Endometrial microvascular endothelial cells (primary cell): ENCODE measurements at regions not wholly inside any gene's neighbourhood (a gene's known extent, or its start where the extent isn't known, plus 50 kb on each side); places are given as distances from the start of the nearest gene placed in this dataset.

Experiments
- in situ Hi-C: cut with HindIII; loops from 2 replicates; pipeline ENCODE4 v1.10.0; 2017; ENCODE audit warnings: low sequenced_read_pairs, low pct_unique_long_range_greater_than_20kb; ENCODE audit errors: inconsistent ontology term

GRCh38 chr3:178318941-178319816, 217.1 kb upstream of the KCNMB2 start:
- in situ Hi-C loops = no loop called here

- in situ Hi-C loops = loop anchor here (10.0 kb wide), 1 partner anchor 496 kb away; no protein-coding TSS in a partner anchor
Measured at GRCh38 chr3:178320456-178321351, 215.5 kb upstream of the KCNMB2 start.

- in situ Hi-C loops = loop anchor here (10.0 kb wide), 1 partner anchor 500 kb away; no protein-coding TSS in a partner anchor
Measured at GRCh38 chr3:178324356-178324755, 211.9 kb upstream of the KCNMB2 start.

GRCh38 chr3:178325330-178325729, 210.9 kb upstream of the KCNMB2 start:
- in situ Hi-C loops = loop anchor here (10.0 to 25.0 kb wide), 2 partner anchors 501 to 1138 kb away; partner anchors contain the start of gene TBL1XR1

GRCh38 chr3:178329936-178330335, 206.3 kb upstream of the KCNMB2 start:
- in situ Hi-C loops = loop anchor here (10.0 to 25.0 kb wide), 2 partner anchors 505 to 1143 kb away; partner anchors contain the start of gene TBL1XR1

- in situ Hi-C loops = loop anchor here (25.0 kb wide), 1 partner anchor 1147 kb away; the partner anchor contains the start of gene TBL1XR1
Measured at GRCh38 chr3:178334239-178334638, 202.0 kb upstream of the KCNMB2 start.

- in situ Hi-C loops = loop anchor here (25.0 kb wide), 1 partner anchor 1149 kb away; the partner anchor contains the start of gene TBL1XR1
Measured at GRCh38 chr3:178336336-178336735, 199.9 kb upstream of the KCNMB2 start.

- in situ Hi-C loops = loop anchor here (25.0 kb wide), 1 partner anchor 1153 kb away; the partner anchor contains the start of gene TBL1XR1
Measured at GRCh38 chr3:178340506-178340905, 195.7 kb upstream of the KCNMB2 start.

- in situ Hi-C loops = loop anchor here (25.0 kb wide), 1 partner anchor 1154 kb away; the partner anchor contains the start of gene TBL1XR1
Measured at GRCh38 chr3:178341636-178342035, 194.6 kb upstream of the KCNMB2 start.

GRCh38 chr3:178342111-178342510, 194.1 kb upstream of the KCNMB2 start:
- in situ Hi-C loops = loop anchor here (25.0 kb wide), 1 partner anchor 1155 kb away; the partner anchor contains the start of gene TBL1XR1

GRCh38 chr3:178343433-178344038, 192.7 kb upstream of the KCNMB2 start:
- in situ Hi-C loops = loop anchor here (25.0 kb wide), 1 partner anchor 1156 kb away; the partner anchor contains the start of gene TBL1XR1

- in situ Hi-C loops = loop anchor here (25.0 kb wide), 1 partner anchor 1159 kb away; the partner anchor contains the start of gene TBL1XR1
Measured at GRCh38 chr3:178345944-178346343, 190.3 kb upstream of the KCNMB2 start.

- in situ Hi-C loops = loop anchor here (25.0 kb wide), 1 partner anchor 1161 kb away; the partner anchor contains the start of gene TBL1XR1
Measured at GRCh38 chr3:178348561-178349217, 187.5 kb upstream of the KCNMB2 start.

GRCh38 chr3:178349218-178349596, 187.0 kb upstream of the KCNMB2 start:
- in situ Hi-C loops = loop anchor here (25.0 kb wide), 1 partner anchor 1162 kb away; the partner anchor contains the start of gene TBL1XR1

GRCh38 chr3:178350763-178351162, 185.5 kb upstream of the KCNMB2 start:
- in situ Hi-C loops = no loop called here

- in situ Hi-C loops = no loop called here
Measured at GRCh38 chr3:178352326-178353005, 183.8 kb upstream of the KCNMB2 start.

- in situ Hi-C loops = no loop called here
Measured at GRCh38 chr3:178353006-178353694, 183.1 kb upstream of the KCNMB2 start.
